WTC11 (cell line): ENCODE measurements at regions not wholly inside any gene's neighbourhood (a gene's known extent, or its start where the extent isn't known, plus 50 kb on each side); places are given as distances from the start of the nearest gene placed in this dataset.

ENCODE experiments used
- ATAC-seq: fragments of 200-7000 bp; cut with Tn5 transposase; 2 replicates; pipeline ENCODE4 v1.10.0; 2021; ENCODE audit warnings: mild to moderate bottlenecking, moderate library complexity
- CTCF ChIA-PET: fragments of 300-600 bp; sonication (Branson Sonifier 250); formaldehyde crosslinking; loops from one replicate; lab custom pipeline; 2021; ENCODE audit warnings: antibody characterized with exemption; lab: Charles Lee
- POLR2A ChIA-PET: fragments of 350-600 bp; sonication (Branson Sonifier 250); formaldehyde crosslinking; loops from one replicate; lab custom pipeline; 2021; ENCODE audit warnings: antibody characterized with exemption; lab: Charles Lee
- DNase-seq: peaks from one replicate; pipeline ENCODE4 v3.0.0; 2021; ENCODE audit warnings: low spot score
- H3K27ac Mint-ChIP-seq: 2 replicates; pipeline ENCODE4 v1.8.0; 2021; ENCODE audit warnings: mixed read lengths
- H3K27me3 Mint-ChIP-seq: 2 replicates; pipeline ENCODE4 v1.8.0; 2021; ENCODE audit warnings: low read depth, mild to moderate bottlenecking, moderate library complexity, mixed read lengths
- H3K36me3 Mint-ChIP-seq: 2 replicates; pipeline ENCODE4 v1.8.0; 2021; ENCODE audit warnings: mixed read lengths
- H3K4me1 Mint-ChIP-seq: 2 replicates; pipeline ENCODE4 v1.8.0; 2022; ENCODE audit warnings: mixed read lengths
- H3K4me3 Mint-ChIP-seq: 2 replicates; pipeline ENCODE4 v1.8.0; 2021; ENCODE audit warnings: mild to moderate bottlenecking, moderate library complexity, mixed read lengths
- H3K9me3 Mint-ChIP-seq: 2 replicates; pipeline ENCODE4 v1.8.0; 2021; ENCODE audit warnings: mixed read lengths
- ATF2 ChIP-seq: sonication (generic); formaldehyde crosslinking; IDR thresholded peaks from 2 replicates; pipeline ENCODE4 v1.8.1; 2022; ENCODE audit warnings: low read depth, missing genetic modification reagents, borderline replicate concordance
- ESRRA ChIP-seq: sonication (generic); formaldehyde crosslinking; IDR thresholded peaks from 2 replicates; pipeline ENCODE4 v1.8.1; 2022; ENCODE audit warnings: mild to moderate bottlenecking, missing genetic modification reagents, borderline replicate concordance
- GRHL2 ChIP-seq: fragments of 250-450 bp; sonication (Bioruptor Pico); IDR thresholded peaks from 2 replicates; pipeline ENCODE4 v1.8.0; 2022; ENCODE audit warnings: mild to moderate bottlenecking, moderate library complexity; ENCODE audit not compliant: insufficient replicate concordance, severe bottlenecking
- JAZF1 ChIP-seq: fragments of 250-450 bp; sonication (Bioruptor Pico); IDR thresholded peaks from 2 replicates; pipeline ENCODE4 v1.9.0; 2021; ENCODE audit warnings: moderate library complexity, mild to moderate bottlenecking, inconsistent platforms
- TF ChIP-seq, protein P1 (sequence below): fragments of 250-450 bp; sonication (Bioruptor Pico); conservative IDR thresholded peaks from 2 replicates; pipeline ENCODE4 v1.9.0; 2021; ENCODE audit warnings: mild to moderate bottlenecking
- TF ChIP-seq, protein P2 (sequence below): fragments of 200-600 bp; IDR thresholded peaks from 2 replicates; pipeline ENCODE4 v1.8.0; 2022; ENCODE audit warnings: antibody characterized with exemption
- TF ChIP-seq, protein P3 (sequence below): sonication (generic); formaldehyde crosslinking; IDR thresholded peaks from 2 replicates; pipeline ENCODE4 v1.8.0; 2022; ENCODE audit warnings: mild to moderate bottlenecking, missing genetic modification reagents
- TF ChIP-seq, protein P4 (sequence below): sonication (generic); formaldehyde crosslinking; IDR thresholded peaks from 2 replicates; pipeline ENCODE4 v1.8.1; 2022; ENCODE audit warnings: low read depth, mild to moderate bottlenecking, moderate library complexity, missing genetic modification reagents, borderline replicate concordance
- TF ChIP-seq, protein P5 (sequence below): fragments of 250-450 bp; sonication (Bioruptor Pico); IDR thresholded peaks from 2 replicates; pipeline ENCODE4 v1.9.0; 2021; ENCODE audit warnings: mild to moderate bottlenecking

- TF ChIP-seq, protein P1, sequence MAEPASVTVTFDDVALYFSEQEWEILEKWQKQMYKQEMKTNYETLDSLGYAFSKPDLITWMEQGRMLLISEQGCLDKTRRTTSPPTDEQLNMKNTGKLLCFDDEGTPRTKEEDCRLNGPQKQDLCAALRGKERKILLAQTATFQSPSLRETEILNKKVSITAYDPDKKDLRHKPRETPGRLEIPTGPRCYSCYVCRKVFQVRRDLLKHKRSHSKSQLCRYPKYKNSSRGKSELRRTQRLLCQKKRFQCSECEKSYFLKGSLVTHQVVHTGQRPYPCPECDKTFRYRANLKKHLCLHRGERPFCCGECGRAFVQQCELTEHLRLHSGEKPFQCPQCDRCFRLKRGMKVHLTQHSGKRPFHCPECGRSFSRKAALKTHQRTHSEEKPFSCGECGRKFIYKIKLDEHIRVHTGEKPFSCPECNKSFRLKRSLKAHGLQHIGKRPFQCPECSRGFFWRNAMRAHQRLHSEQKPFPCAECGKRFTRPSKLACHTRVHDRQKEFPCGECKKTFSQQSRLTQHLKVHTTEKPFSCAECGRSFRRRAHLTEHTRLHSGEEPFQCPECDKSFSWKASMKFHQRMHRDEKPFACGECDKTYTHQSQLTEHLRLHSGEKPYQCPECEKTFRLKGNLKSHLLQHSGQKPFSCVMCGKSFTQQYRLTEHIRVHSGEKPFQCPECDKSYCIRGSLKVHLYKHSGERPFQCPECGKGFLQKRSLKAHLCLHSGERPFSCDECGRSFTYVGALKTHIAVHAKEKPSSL (CRISPR knock-in tag): no peak
- TF ChIP-seq ESRRA (no peak), JAZF1 (no peak), GRHL2 (no peak), ATF2 (CRISPR knock-in tag) (no peak)
- TF ChIP-seq, protein P2, sequence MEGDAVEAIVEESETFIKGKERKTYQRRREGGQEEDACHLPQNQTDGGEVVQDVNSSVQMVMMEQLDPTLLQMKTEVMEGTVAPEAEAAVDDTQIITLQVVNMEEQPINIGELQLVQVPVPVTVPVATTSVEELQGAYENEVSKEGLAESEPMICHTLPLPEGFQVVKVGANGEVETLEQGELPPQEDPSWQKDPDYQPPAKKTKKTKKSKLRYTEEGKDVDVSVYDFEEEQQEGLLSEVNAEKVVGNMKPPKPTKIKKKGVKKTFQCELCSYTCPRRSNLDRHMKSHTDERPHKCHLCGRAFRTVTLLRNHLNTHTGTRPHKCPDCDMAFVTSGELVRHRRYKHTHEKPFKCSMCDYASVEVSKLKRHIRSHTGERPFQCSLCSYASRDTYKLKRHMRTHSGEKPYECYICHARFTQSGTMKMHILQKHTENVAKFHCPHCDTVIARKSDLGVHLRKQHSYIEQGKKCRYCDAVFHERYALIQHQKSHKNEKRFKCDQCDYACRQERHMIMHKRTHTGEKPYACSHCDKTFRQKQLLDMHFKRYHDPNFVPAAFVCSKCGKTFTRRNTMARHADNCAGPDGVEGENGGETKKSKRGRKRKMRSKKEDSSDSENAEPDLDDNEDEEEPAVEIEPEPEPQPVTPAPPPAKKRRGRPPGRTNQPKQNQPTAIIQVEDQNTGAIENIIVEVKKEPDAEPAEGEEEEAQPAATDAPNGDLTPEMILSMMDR: no peak
- TF ChIP-seq, protein P3, sequence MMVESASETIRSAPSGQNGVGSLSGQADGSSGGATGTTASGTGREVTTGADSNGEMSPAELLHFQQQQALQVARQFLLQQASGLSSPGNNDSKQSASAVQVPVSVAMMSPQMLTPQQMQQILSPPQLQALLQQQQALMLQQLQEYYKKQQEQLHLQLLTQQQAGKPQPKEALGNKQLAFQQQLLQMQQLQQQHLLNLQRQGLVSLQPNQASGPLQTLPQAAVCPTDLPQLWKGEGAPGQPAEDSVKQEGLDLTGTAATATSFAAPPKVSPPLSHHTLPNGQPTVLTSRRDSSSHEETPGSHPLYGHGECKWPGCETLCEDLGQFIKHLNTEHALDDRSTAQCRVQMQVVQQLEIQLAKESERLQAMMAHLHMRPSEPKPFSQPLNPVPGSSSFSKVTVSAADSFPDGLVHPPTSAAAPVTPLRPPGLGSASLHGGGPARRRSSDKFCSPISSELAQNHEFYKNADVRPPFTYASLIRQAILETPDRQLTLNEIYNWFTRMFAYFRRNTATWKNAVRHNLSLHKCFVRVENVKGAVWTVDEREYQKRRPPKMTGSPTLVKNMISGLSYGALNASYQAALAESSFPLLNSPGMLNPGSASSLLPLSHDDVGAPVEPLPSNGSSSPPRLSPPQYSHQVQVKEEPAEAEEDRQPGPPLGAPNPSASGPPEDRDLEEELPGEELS (CRISPR knock-in tag): no peak
Observed at GRCh38 chr4:98739751-98740150, 81.3 kb upstream of the TSPAN5 start.

GRCh38 chr4:98733601-98734000 lies 75.2 kb upstream of the TSPAN5 start:
- POLR2A ChIA-PET: no interaction called here
- no peak for ATAC-seq
- CTCF ChIA-PET: no interaction called here
- no peak overlapping the region for H3K4me3 Mint-ChIP-seq
- TF ChIP-seq, protein P4, sequence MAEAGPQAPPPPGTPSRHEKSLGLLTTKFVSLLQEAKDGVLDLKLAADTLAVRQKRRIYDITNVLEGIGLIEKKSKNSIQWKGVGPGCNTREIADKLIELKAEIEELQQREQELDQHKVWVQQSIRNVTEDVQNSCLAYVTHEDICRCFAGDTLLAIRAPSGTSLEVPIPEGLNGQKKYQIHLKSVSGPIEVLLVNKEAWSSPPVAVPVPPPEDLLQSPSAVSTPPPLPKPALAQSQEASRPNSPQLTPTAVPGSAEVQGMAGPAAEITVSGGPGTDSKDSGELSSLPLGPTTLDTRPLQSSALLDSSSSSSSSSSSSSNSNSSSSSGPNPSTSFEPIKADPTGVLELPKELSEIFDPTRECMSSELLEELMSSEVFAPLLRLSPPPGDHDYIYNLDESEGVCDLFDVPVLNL (CRISPR knock-in tag): no peak
- TF ChIP-seq, protein P5, sequence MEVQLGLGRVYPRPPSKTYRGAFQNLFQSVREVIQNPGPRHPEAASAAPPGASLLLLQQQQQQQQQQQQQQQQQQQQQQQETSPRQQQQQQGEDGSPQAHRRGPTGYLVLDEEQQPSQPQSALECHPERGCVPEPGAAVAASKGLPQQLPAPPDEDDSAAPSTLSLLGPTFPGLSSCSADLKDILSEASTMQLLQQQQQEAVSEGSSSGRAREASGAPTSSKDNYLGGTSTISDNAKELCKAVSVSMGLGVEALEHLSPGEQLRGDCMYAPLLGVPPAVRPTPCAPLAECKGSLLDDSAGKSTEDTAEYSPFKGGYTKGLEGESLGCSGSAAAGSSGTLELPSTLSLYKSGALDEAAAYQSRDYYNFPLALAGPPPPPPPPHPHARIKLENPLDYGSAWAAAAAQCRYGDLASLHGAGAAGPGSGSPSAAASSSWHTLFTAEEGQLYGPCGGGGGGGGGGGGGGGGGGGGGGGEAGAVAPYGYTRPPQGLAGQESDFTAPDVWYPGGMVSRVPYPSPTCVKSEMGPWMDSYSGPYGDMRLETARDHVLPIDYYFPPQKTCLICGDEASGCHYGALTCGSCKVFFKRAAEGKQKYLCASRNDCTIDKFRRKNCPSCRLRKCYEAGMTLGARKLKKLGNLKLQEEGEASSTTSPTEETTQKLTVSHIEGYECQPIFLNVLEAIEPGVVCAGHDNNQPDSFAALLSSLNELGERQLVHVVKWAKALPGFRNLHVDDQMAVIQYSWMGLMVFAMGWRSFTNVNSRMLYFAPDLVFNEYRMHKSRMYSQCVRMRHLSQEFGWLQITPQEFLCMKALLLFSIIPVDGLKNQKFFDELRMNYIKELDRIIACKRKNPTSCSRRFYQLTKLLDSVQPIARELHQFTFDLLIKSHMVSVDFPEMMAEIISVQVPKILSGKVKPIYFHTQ: no peak
- peaks cover 2% of the 10 kb centered on the region; the same call in 1 of the 2 replicates for H3K36me3 Mint-ChIP-seq
- peaks cover 17% of the 10 kb centered on the region for H3K9me3 Mint-ChIP-seq
- H3K27ac Mint-ChIP-seq: no peak overlapping the region
- H3K27me3 Mint-ChIP-seq: peaks cover under 1% of the 10 kb centered on the region; the same call in 1 of the 2 replicates
- DNase-seq: no peak
- no peaks in the 10 kb centered on the region; the same call in 1 of the 2 replicates for H3K4me1 Mint-ChIP-seq

More at GRCh38 chr4:98739751-98740150, 81.3 kb upstream of the TSPAN5 start:
- Mint-ChIP-seq H3K4me3 (no peak overlapping the region), H3K27ac (no peak overlapping the region), H3K9me3 (peaks cover 18% of the 10 kb centered on the region), H3K36me3 (peaks cover 2% of the 10 kb centered on the region; the same call in 1 of the 2 replicates), H3K27me3 (no peaks in the 10 kb centered on the region), H3K4me1 (no peaks in the 10 kb centered on the region)
- ChIA-PET CTCF (interaction anchor here (0.6 kb wide), 1 partner anchor 296 kb away, joined by 3 read pairs; no protein-coding TSS in a partner anchor), POLR2A (interaction anchor here (0.6 to 0.7 kb wide), 3 partner anchors 61 to 287 kb away, joined by 3 to 13 read pairs (median 11); no protein-coding TSS in a partner anchor)
- no peak for ATAC-seq
- no peak for DNase-seq
